PC-3 (cell line): ENCODE measurements at regions not wholly inside any gene's neighbourhood (a gene's known extent, or its start where the extent isn't known, plus 50 kb on each side); places are given as distances from the start of the nearest gene placed in this dataset.

Experiments used
- ATAC-seq: fragments of 200-7000 bp; cut with Tn5 transposase; 2 replicates; pipeline ENCODE4 v1.9.1; 2020; ENCODE audit warnings: mild to moderate bottlenecking, moderate library complexity
- BruUV-seq: library from RNA; stranded (reverse); fragments of 400-500 nt; replicated peaks from 2 replicates; lab custom pipeline; 2021; lab: Mats Ljungman, UMichigan
- CTCF ChIA-PET: fragments of 300-600 bp; sonication (Branson Sonifier 250); formaldehyde crosslinking; loops from one replicate; lab custom pipeline; 2022; ENCODE audit warnings: antibody characterized with exemption; lab: Charles Lee
- POLR2A ChIA-PET: fragments of 300-600 bp; sonication (Branson Sonifier 250); formaldehyde crosslinking; loops from one replicate; lab custom pipeline; 2022; ENCODE audit warnings: antibody characterized with exemption; ENCODE audit not compliant: unreplicated experiment; lab: Charles Lee
- DNase-seq: peaks from one replicate; pipeline ENCODE4 v3.0.0-alpha.2; 2015
- H2AFZ ChIP-seq: fragments of 300-600 bp; sonication (generic); 2 replicates; pipeline ENCODE4 v1.6.0; 2016; ENCODE audit warnings: antibody characterized with exemption, low read length
- H3F3A ChIP-seq: fragments of 300-600 bp; sonication (generic); one replicate; pipeline ENCODE4 v1.6.0; 2017; ENCODE audit warnings: antibody characterized with exemption, low read length, control low read depth, mild to moderate bottlenecking; ENCODE audit not compliant: unreplicated experiment
- H3K27ac ChIP-seq: fragments of 300-600 bp; sonication (generic); 2 replicates; pipeline ENCODE4 v1.5.1; 2016; ENCODE audit warnings: mild to moderate bottlenecking, low read length
- H3K27me3 ChIP-seq: fragments of 300-600 bp; sonication (generic); 2 replicates; pipeline ENCODE4 v1.6.1; 2016; ENCODE audit warnings: low read length, mixed read lengths
- H3K36me3 ChIP-seq: fragments of 300-600 bp; sonication (generic); 2 replicates; pipeline ENCODE4 v1.6.1; 2016; ENCODE audit warnings: low read depth, mixed run types, low read length, mixed read lengths
- H3K4me1 ChIP-seq: fragments of 300-600 bp; sonication (generic); 2 replicates; pipeline ENCODE4 v1.5.1; 2016; ENCODE audit warnings: low read length; ENCODE audit not compliant: insufficient read depth
- H3K4me2 ChIP-seq: fragments of 300-600 bp; sonication (generic); 2 replicates; pipeline ENCODE4 v1.6.0; 2016; ENCODE audit warnings: low read length
- H3K4me3 ChIP-seq: fragments of 300-600 bp; sonication (generic); 2 replicates; pipeline ENCODE4 v1.5.1; 2016; ENCODE audit warnings: mild to moderate bottlenecking, low read length, mixed read lengths
- H3K79me2 ChIP-seq: fragments of 300-600 bp; sonication (generic); 2 replicates; pipeline ENCODE4 v1.6.1; 2017; ENCODE audit warnings: low read length, mixed read lengths
- H3K9ac ChIP-seq: fragments of 300-600 bp; sonication (generic); 2 replicates; pipeline ENCODE4 v1.6.0; 2016; ENCODE audit warnings: mild to moderate bottlenecking, low read length
- H3K9me2 ChIP-seq: fragments of 300-600 bp; sonication (generic); replicated peaks from 2 replicates; pipeline ENCODE4 v1.6.1; 2016; ENCODE audit warnings: mixed run types, low read length, mixed read lengths
- H3K9me3 ChIP-seq: fragments of 300-600 bp; sonication (generic); 2 replicates; pipeline ENCODE4 v1.6.1; 2016; ENCODE audit warnings: low read length, mixed read lengths
- H4K20me1 ChIP-seq: fragments of 300-600 bp; sonication (generic); 2 replicates; pipeline ENCODE4 v1.6.1; 2016; ENCODE audit warnings: low read length, mixed read lengths
- EZH2 ChIP-seq: fragments of 300-600 bp; sonication (generic); IDR thresholded peaks from one replicate; pipeline ENCODE4 v1.6.1; 2017; ENCODE audit warnings: antibody characterized with exemption, mild to moderate bottlenecking, low read length; ENCODE audit not compliant: unreplicated experiment
- EZH2phosphoT487 ChIP-seq: fragments of 300-600 bp; sonication (generic); IDR thresholded peaks from 2 replicates; pipeline ENCODE4 v1.6.1; 2018; ENCODE audit warnings: mild to moderate bottlenecking, antibody characterized with exemption, low read length, borderline replicate concordance
- intact Hi-C: fragments of 100-400 bp; cut with micrococcal nuclease; formaldehyde crosslinking; loops from 2 replicates; pipeline ENCODE4 v1.9.0; 2023
- TF ChIP-seq, protein P1 (sequence below): fragments of 300-600 bp; sonication (generic); conservative IDR thresholded peaks from 2 replicates; pipeline ENCODE4 v1.5.1; 2017; ENCODE audit warnings: antibody characterized with exemption, low read depth, mild to moderate bottlenecking, low read length

DNA sequence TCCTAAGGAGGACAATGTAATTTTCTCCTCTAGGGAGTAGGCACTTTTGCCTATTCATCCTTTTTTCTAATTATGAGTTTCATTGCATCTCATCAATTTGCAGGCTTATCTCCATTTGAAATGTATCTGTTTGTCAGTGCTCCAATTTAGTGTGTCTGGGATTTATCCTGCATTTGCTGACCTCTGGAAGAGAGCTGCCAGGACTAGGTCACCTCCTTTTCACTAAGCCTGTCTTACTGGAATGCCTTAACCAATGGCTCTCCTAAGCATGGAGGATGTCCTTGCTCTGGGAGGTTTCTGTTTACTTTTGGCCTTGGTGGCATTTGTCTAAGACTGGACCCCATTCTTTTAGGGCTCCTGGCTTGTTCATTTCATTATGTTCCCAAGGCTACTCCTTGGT lies 261.5 kb downstream of the NEBL start:
- Histone ChIP-seq H3K27ac (no peak overlapping the region), H3K9ac (no peak overlapping the region), H3K4me2 (no peak overlapping the region), H3K36me3 (no peaks in the 10 kb centered on the region), H3K4me3 (no peak overlapping the region), H3F3A (no peaks in the 10 kb centered on the region), H2AFZ (no peak overlapping the region), H3K27me3 (no peaks in the 10 kb centered on the region), H3K9me2 (no peaks in the 10 kb centered on the region), H4K20me1 (no peaks in the 10 kb centered on the region), H3K4me1 (no peaks in the 10 kb centered on the region), H3K79me2 (no peaks in the 10 kb centered on the region), H3K9me3 (no peaks in the 10 kb centered on the region)
- DNase-seq (no peak), ATAC-seq (no peak)
- no TSS peak for BruUV-seq
- TF ChIP-seq EZH2phosphoT487 (no peak), EZH2 (no peak)
- TF ChIP-seq, protein P1, sequence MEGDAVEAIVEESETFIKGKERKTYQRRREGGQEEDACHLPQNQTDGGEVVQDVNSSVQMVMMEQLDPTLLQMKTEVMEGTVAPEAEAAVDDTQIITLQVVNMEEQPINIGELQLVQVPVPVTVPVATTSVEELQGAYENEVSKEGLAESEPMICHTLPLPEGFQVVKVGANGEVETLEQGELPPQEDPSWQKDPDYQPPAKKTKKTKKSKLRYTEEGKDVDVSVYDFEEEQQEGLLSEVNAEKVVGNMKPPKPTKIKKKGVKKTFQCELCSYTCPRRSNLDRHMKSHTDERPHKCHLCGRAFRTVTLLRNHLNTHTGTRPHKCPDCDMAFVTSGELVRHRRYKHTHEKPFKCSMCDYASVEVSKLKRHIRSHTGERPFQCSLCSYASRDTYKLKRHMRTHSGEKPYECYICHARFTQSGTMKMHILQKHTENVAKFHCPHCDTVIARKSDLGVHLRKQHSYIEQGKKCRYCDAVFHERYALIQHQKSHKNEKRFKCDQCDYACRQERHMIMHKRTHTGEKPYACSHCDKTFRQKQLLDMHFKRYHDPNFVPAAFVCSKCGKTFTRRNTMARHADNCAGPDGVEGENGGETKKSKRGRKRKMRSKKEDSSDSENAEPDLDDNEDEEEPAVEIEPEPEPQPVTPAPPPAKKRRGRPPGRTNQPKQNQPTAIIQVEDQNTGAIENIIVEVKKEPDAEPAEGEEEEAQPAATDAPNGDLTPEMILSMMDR: no peak
- intact Hi-C loops: no loop called here
- POLR2A ChIA-PET: no interaction called here
- CTCF ChIA-PET: no interaction called here

DNA sequence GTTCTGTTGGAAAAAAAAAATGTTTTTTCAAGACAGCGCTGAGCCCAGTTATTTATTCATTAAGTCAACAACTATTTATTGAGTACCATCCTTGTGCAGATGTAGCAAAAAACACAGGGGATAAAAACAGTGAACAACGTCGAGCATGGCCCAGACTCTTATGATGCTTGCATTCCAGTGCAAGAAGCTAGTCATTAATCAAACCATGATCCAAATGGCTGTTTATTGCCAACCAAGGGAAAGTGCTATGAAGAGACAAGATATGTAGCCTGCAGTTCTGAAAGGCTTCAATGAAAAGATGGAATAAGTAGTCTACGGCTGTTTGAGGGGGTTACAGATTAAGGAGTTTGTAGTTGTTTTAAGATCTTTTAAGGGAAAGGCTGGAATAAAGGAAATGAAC lies 262.3 kb downstream of the NEBL start:
- no peak overlapping the region for H3K4me3 ChIP-seq
- no peak for DNase-seq
- ATAC-seq: no peak
- no peaks in the 10 kb centered on the region for H3K79me2 ChIP-seq
- no peaks in the 10 kb centered on the region for H3K9me3 ChIP-seq
- ChIA-PET CTCF (no interaction called here), POLR2A (no interaction called here)
- H3K4me1 ChIP-seq: no peaks in the 10 kb centered on the region
- H3K4me2 ChIP-seq: no peak overlapping the region
- BruUV-seq: no TSS peak
- no peaks in the 10 kb centered on the region for H3F3A ChIP-seq
- TF ChIP-seq EZH2phosphoT487 (no peak), EZH2 (no peak)
- TF ChIP-seq, protein P1: no peak
- H3K27ac ChIP-seq: no peak overlapping the region
- H3K9ac ChIP-seq: no peak overlapping the region
- H2AFZ ChIP-seq: no peak overlapping the region
- intact Hi-C loops: no loop called here
- H4K20me1 ChIP-seq: no peaks in the 10 kb centered on the region
- no peaks in the 10 kb centered on the region for H3K9me2 ChIP-seq
- H3K36me3 ChIP-seq: no peaks in the 10 kb centered on the region
- H3K27me3 ChIP-seq: no peaks in the 10 kb centered on the region

DNA sequence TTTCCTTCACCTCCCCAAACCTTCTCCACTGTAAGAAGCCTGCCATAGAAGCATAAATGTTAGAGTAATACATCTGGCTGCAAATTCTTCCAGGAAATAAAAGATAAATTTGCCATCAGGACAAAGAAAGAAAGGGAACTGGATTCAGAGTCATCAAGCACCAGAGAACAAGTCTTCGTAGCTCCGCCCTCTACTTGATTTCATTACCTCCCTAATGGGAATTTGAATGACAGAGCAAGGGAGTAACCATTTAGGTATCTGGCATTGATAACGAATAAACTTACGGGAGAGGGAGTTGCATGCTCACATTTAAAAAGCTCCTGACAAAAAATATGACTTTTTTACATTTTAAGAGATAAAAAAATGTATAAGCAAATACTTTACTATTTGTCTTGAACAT lies 263.4 kb downstream of the NEBL start:
- no peak for TF ChIP-seq EZH2phosphoT487
- no peak for TF ChIP-seq EZH2
- TF ChIP-seq, protein P1: no peak
- no TSS peak for BruUV-seq
- Histone ChIP-seq H3K9ac (no peak overlapping the region), H3K36me3 (no peaks in the 10 kb centered on the region), H4K20me1 (no peaks in the 10 kb centered on the region), H3K4me3 (no peak overlapping the region), H3K79me2 (no peaks in the 10 kb centered on the region), H3K27ac (no peak overlapping the region), H2AFZ (no peak overlapping the region), H3K9me3 (no peaks in the 10 kb centered on the region), H3F3A (no peaks in the 10 kb centered on the region), H3K4me2 (no peak overlapping the region), H3K27me3 (no peaks in the 10 kb centered on the region), H3K9me2 (no peaks in the 10 kb centered on the region), H3K4me1 (no peaks in the 10 kb centered on the region)
- DNase-seq (no peak), ATAC-seq (no peak)
- ChIA-PET POLR2A (no interaction called here), CTCF (no interaction called here)
- intact Hi-C loops: no loop called here
